ENCODE measurements at regions not wholly inside any gene's neighbourhood (a gene's known extent, or its start where the extent isn't known, plus 50 kb on each side); places are given as distances from the start of the nearest gene placed in this dataset.

DNA sequence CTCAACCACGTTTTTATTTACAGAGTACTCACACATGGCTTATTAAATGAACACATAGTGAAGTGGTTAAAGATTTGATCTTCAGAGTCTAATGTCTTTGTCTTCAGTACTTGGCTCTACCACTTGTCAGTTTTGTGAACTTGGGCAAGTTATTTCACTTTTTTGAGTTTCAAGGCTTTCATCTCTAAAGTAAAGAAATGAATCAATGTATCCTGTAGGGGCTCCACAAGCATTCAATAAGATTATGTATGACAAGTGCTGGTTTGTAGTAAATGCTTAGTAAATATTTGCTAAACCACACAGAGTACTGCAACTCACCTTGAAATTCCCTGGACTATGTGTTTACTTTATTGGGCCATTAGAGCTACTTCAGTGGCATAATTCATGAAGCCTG, 446.0 kb upstream of the GOT2 start (continued):
- TF ChIP-seq, protein P1, sequence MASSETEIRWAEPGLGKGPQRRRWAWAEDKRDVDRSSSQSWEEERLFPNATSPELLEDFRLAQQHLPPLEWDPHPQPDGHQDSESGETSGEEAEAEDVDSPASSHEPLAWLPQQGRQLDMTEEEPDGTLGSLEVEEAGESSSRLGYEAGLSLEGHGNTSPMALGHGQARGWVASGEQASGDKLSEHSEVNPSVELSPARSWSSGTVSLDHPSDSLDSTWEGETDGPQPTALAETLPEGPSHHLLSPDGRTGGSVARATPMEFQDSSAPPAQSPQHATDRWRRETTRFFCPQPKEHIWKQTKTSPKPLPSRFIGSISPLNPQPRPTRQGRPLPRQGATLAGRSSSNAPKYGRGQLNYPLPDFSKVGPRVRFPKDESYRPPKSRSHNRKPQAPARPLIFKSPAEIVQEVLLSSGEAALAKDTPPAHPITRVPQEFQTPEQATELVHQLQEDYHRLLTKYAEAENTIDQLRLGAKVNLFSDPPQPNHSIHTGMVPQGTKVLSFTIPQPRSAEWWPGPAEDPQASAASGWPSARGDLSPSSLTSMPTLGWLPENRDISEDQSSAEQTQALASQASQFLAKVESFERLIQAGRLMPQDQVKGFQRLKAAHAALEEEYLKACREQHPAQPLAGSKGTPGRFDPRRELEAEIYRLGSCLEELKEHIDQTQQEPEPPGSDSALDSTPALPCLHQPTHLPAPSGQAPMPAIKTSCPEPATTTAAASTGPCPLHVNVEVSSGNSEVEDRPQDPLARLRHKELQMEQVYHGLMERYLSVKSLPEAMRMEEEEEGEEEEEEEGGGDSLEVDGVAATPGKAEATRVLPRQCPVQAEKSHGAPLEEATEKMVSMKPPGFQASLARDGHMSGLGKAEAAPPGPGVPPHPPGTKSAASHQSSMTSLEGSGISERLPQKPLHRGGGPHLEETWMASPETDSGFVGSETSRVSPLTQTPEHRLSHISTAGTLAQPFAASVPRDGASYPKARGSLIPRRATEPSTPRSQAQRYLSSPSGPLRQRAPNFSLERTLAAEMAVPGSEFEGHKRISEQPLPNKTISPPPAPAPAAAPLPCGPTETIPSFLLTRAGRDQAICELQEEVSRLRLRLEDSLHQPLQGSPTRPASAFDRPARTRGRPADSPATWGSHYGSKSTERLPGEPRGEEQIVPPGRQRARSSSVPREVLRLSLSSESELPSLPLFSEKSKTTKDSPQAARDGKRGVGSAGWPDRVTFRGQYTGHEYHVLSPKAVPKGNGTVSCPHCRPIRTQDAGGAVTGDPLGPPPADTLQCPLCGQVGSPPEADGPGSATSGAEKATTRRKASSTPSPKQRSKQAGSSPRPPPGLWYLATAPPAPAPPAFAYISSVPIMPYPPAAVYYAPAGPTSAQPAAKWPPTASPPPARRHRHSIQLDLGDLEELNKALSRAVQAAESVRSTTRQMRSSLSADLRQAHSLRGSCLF (CRISPR knock-in tag; IDR thresholded peaks at IDR 0.05; ENCODE audit: borderline replicate concordance) = no peak
- TF ChIP-seq THYN1 (CRISPR knock-in tag; IDR thresholded peaks at IDR 0.05; ENCODE audit: borderline replicate concordance, low read depth) (no peak), SMAD1 (CRISPR knock-in tag; IDR thresholded peaks at IDR 0.05; ENCODE audit: borderline replicate concordance, low read depth) (no peak), RBAK (CRISPR knock-in tag; IDR thresholded peaks at IDR 0.05) (no peak), GPN1 (CRISPR knock-in tag; IDR thresholded peaks at IDR 0.05; ENCODE audit: borderline replicate concordance) (no peak), STAT5B (CRISPR knock-in tag; IDR thresholded peaks at IDR 0.05) (no peak), IKZF1 (IDR thresholded peaks at IDR 0.05) (no peak), SRSF9 (IDR thresholded peaks at IDR 0.05; ENCODE audit: borderline replicate concordance, insufficient read depth, low read depth, low read length, poor library complexity, severe bottlenecking) (no peak), MXD4 (CRISPR knock-in tag; IDR thresholded peaks at IDR 0.05) (no peak), SRSF4 (IDR thresholded peaks at IDR 0.05; ENCODE audit: low read depth, low read length, poor library complexity, severe bottlenecking) (no peak), HDAC2 (CRISPR knock-in tag; IDR thresholded peaks at IDR 0.05) (peak; percentile 63), HHEX (CRISPR knock-in tag; IDR thresholded peaks at IDR 0.05) (peak; percentile 97), ZC3H4 (CRISPR knock-in tag; IDR thresholded peaks at IDR 0.05; ENCODE audit: borderline replicate concordance) (no peak), FOXA3 (CRISPR knock-in tag; IDR thresholded peaks at IDR 0.05) (peak; percentile 94), ISL2 (CRISPR knock-in tag; IDR thresholded peaks at IDR 0.05) (peak; percentile 73)
- TF ChIP-seq, protein P2, sequence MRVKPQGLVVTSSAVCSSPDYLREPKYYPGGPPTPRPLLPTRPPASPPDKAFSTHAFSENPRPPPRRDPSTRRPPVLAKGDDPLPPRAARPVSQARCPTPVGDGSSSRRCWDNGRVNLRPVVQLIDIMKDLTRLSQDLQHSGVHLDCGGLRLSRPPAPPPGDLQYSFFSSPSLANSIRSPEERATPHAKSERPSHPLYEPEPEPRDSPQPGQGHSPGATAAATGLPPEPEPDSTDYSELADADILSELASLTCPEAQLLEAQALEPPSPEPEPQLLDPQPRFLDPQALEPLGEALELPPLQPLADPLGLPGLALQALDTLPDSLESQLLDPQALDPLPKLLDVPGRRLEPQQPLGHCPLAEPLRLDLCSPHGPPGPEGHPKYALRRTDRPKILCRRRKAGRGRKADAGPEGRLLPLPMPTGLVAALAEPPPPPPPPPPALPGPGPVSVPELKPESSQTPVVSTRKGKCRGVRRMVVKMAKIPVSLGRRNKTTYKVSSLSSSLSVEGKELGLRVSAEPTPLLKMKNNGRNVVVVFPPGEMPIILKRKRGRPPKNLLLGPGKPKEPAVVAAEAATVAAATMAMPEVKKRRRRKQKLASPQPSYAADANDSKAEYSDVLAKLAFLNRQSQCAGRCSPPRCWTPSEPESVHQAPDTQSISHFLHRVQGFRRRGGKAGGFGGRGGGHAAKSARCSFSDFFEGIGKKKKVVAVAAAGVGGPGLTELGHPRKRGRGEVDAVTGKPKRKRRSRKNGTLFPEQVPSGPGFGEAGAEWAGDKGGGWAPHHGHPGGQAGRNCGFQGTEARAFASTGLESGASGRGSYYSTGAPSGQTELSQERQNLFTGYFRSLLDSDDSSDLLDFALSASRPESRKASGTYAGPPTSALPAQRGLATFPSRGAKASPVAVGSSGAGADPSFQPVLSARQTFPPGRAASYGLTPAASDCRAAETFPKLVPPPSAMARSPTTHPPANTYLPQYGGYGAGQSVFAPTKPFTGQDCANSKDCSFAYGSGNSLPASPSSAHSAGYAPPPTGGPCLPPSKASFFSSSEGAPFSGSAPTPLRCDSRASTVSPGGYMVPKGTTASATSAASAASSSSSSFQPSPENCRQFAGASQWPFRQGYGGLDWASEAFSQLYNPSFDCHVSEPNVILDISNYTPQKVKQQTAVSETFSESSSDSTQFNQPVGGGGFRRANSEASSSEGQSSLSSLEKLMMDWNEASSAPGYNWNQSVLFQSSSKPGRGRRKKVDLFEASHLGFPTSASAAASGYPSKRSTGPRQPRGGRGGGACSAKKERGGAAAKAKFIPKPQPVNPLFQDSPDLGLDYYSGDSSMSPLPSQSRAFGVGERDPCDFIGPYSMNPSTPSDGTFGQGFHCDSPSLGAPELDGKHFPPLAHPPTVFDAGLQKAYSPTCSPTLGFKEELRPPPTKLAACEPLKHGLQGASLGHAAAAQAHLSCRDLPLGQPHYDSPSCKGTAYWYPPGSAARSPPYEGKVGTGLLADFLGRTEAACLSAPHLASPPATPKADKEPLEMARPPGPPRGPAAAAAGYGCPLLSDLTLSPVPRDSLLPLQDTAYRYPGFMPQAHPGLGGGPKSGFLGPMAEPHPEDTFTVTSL (CRISPR knock-in tag; IDR thresholded peaks at IDR 0.05; ENCODE audit: borderline replicate concordance) = peak; percentile 63; the same call in 1 of the 2 replicates
- TF ChIP-seq, protein P3, sequence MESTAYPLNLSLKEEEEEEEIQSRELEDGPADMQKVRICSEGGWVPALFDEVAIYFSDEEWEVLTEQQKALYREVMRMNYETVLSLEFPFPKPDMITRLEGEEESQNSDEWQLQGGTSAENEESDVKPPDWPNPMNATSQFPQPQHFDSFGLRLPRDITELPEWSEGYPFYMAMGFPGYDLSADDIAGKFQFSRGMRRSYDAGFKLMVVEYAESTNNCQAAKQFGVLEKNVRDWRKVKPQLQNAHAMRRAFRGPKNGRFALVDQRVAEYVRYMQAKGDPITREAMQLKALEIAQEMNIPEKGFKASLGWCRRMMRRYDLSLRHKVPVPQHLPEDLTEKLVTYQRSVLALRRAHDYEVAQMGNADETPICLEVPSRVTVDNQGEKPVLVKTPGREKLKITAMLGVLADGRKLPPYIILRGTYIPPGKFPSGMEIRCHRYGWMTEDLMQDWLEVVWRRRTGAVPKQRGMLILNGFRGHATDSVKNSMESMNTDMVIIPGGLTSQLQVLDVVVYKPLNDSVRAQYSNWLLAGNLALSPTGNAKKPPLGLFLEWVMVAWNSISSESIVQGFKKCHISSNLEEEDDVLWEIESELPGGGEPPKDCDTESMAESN (CRISPR knock-in tag; conservative IDR thresholded peaks at IDR 0.05) = no peak
- TF ChIP-seq, protein P4, sequence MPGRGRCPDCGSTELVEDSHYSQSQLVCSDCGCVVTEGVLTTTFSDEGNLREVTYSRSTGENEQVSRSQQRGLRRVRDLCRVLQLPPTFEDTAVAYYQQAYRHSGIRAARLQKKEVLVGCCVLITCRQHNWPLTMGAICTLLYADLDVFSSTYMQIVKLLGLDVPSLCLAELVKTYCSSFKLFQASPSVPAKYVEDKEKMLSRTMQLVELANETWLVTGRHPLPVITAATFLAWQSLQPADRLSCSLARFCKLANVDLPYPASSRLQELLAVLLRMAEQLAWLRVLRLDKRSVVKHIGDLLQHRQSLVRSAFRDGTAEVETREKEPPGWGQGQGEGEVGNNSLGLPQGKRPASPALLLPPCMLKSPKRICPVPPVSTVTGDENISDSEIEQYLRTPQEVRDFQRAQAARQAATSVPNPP (CRISPR knock-in tag; IDR thresholded peaks at IDR 0.05) = no peak

Measured in HepG2 (cell line).